ENCODE measurements at regions not wholly inside any gene's neighbourhood (a gene's known extent, or its start where the extent isn't known, plus 50 kb on each side); places are given as distances from the start of the nearest gene placed in this dataset.
A peak's percentile ranks its signal among the peaks of the same experiment; 100 is the strongest.

DNA sequence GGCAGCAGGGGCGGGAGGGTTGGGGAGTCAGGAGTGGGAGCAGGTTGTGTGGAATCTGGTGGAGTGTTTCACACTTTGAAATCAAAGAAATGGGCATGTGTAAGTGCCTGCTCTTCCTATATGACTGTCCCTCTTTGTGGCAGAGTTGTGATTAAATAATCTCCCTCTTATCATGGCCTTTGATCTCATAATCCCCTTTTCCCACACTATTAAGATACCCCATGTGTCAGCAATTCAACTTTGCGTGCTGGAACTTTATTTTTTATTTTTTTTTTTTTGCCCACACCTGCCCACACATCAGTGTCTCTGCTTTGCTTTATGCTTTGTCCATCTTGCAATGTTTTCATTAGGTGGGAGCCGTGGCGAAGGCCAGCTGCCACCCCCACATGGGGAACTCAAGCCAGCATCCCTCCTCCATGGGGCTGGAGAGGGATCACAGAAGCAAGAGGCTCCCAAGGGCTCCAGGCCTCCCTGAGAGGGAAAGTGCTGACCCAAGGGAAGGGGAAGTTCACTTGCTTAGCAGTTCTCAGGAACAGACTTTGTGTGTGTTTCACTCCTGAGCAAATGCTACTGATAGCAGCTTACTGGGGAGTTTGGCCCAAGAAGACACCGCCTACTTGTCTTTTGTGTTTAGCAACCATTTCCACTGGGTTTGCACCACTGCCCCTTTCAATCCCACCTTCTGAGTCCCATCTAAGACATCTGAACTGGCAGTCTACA lies 243.4 kb downstream of the BCL11A start:
- POLR2A ChIA-PET = no interaction called here
- Histone ChIP-seq H3K27me3 (ENCODE audit: control insufficient read depth in 2 of 2, insufficient read depth in 2 of 2, low read length in 2 of 2) (no peaks in the 10 kb centered on the region), H3K27ac (ENCODE audit: low read depth, low read length) (no peak overlapping the region), H3K9me3 (ENCODE audit: control insufficient read depth in 2 of 3, low read length in 3 of 3) (no peaks in the 10 kb centered on the region), H3K36me3 (ENCODE audit: control insufficient read depth in 2 of 3, insufficient read depth in 3 of 3, low read length in 3 of 3) (no peaks in the 10 kb centered on the region), H3K4me1 (ENCODE audit: control insufficient read depth in 2 of 2, insufficient read depth in 2 of 2, low read length in 2 of 2) (no peaks in the 10 kb centered on the region), H3K4me3 (ENCODE audit: low read length) (no peak overlapping the region)
- intact Hi-C loops (cut with micrococcal nuclease) = no loop called here
- no peak overlapping the region for H3K27ac Mint-ChIP-seq
- no peaks in the 10 kb centered on the region for H3K36me3 Mint-ChIP-seq
- H3K9me3 Mint-ChIP-seq = no peaks in the 10 kb centered on the region
- CTCF ChIA-PET = no interaction called here
- DNase-seq (no peak), ATAC-seq (no peak)
- H3K4me1 Mint-ChIP-seq = peaks cover 0 to 34% (median 0%) of the 10 kb centered on the region in 7 donors
- no peak overlapping the region for H3K4me3 Mint-ChIP-seq
- H3K27me3 Mint-ChIP-seq = peaks cover 0 to 18% (median 5%) of the 10 kb centered on the region in 5 donors

GRCh38 chr2:60309336-60309735 lies 244.1 kb downstream of the BCL11A start:
- no peaks in the 10 kb centered on the region for H3K9me3 Mint-ChIP-seq
- ATAC-seq = no peak

DNA sequence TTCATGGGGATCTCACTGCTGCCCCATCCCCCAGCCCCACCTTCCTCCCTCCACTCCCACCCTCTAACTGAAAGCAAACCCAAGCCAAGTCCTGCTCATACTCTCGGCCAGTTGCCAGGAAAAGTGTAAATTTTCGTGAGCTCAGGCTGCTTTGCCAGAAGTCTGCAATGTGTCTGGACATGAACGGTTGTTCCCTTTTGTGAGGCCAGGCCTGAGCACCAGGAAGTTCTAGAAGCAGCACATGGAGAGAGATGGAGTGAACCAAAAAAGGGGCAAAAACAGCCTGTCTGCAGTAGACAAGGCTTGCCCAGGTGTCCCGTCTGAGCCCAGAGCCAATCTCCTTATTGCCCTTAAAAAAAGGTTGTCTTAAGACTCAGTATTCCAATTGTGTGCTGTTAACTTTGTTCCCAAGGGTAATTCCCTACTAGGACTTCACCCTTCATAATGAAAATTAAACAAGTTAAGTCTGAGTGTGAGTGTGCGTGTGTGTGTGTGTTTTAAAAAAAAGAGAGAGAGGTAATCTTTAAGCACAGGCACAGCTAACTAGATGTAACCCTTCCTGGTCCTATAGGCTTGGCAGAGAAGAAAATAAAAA lies 247.1 kb downstream of the BCL11A start:
- Histone ChIP-seq H3K27ac (ENCODE audit: low read depth, low read length) (no peak overlapping the region), H3K4me1 (ENCODE audit: control insufficient read depth in 2 of 2, insufficient read depth in 2 of 2, low read length in 2 of 2) (no peaks in the 10 kb centered on the region), H3K36me3 (ENCODE audit: control insufficient read depth in 2 of 3, insufficient read depth in 3 of 3, low read length in 3 of 3) (no peaks in the 10 kb centered on the region), H3K27me3 (ENCODE audit: control insufficient read depth in 2 of 2, insufficient read depth in 2 of 2, low read length in 2 of 2) (no peaks in the 10 kb centered on the region), H3K9me3 (ENCODE audit: control insufficient read depth in 2 of 3, low read length in 3 of 3) (no peaks in the 10 kb centered on the region), H3K4me3 (ENCODE audit: low read length) (no peak overlapping the region)
- ATAC-seq (no peak), DNase-seq (no peak)
- H3K27me3 Mint-ChIP-seq = peaks cover 0 to 18% (median 5%) of the 10 kb centered on the region in 5 donors
- no peaks in the 10 kb centered on the region for H3K36me3 Mint-ChIP-seq
- H3K27ac Mint-ChIP-seq = no peak overlapping the region
- intact Hi-C loops (cut with micrococcal nuclease) = no loop called here
- peaks cover 0 to 11% (median 0%) of the 10 kb centered on the region in 7 donors for H3K4me1 Mint-ChIP-seq
- no peaks in the 10 kb centered on the region for H3K9me3 Mint-ChIP-seq
- no peak overlapping the region for H3K4me3 Mint-ChIP-seq
- ChIA-PET POLR2A (no interaction called here), CTCF (no interaction called here)

More at GRCh38 chr2:60309336-60309735, 244.1 kb downstream of the BCL11A start:
- no peak overlapping the region for H3K27ac Mint-ChIP-seq
- H3K4me1 Mint-ChIP-seq = peaks cover 0 to 30% (median 0%) of the 10 kb centered on the region in 7 donors
- no peaks in the 10 kb centered on the region for H3K4me1 ChIP-seq (ENCODE audit: control insufficient read depth in 2 of 2, insufficient read depth in 2 of 2, low read length in 2 of 2)
- no peaks in the 10 kb centered on the region for H3K36me3 ChIP-seq (ENCODE audit: control insufficient read depth in 2 of 3, insufficient read depth in 3 of 3, low read length in 3 of 3)
- H3K4me3 Mint-ChIP-seq = no peak overlapping the region
- H3K9me3 ChIP-seq (ENCODE audit: control insufficient read depth in 2 of 3, low read length in 3 of 3) = no peaks in the 10 kb centered on the region
- POLR2A ChIA-PET = no interaction called here
- intact Hi-C loops (cut with micrococcal nuclease) = no loop called here
- H3K27ac ChIP-seq (ENCODE audit: low read depth, low read length) = no peak overlapping the region
- H3K36me3 Mint-ChIP-seq = no peaks in the 10 kb centered on the region
- CTCF ChIA-PET = no interaction called here
- no peaks in the 10 kb centered on the region for H3K27me3 ChIP-seq (ENCODE audit: control insufficient read depth in 2 of 2, insufficient read depth in 2 of 2, low read length in 2 of 2)
- H3K27me3 Mint-ChIP-seq = peaks cover 0 to 18% (median 5%) of the 10 kb centered on the region in 5 donors
- no peak for DNase-seq
- H3K4me3 ChIP-seq (ENCODE audit: low read length) = no peak overlapping the region

DNA sequence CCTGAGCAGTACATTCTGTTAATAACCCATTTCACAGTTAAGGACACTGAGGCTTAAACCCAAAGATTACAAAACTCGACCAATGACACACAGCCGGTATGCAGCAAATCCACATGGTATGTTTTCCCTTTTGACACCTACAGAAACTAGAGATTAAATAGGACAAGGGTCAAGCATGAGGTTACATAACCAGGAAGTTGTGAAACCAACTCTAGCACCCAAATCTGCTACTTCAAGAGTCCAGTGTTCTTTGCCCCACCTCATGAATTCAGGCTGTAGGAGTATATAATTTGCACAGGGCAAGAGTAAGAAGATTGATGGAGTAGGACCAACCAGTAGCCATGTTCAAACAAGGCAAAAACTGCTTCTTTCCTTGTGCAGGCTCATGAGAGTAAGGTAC lies 249.8 kb downstream of the BCL11A start:
- H3K4me1 ChIP-seq (ENCODE audit: control insufficient read depth in 2 of 2, insufficient read depth in 2 of 2, low read length in 2 of 2) = no peaks in the 10 kb centered on the region
- H3K36me3 ChIP-seq (ENCODE audit: control insufficient read depth in 2 of 3, insufficient read depth in 3 of 3, low read length in 3 of 3) = no peaks in the 10 kb centered on the region
- Mint-ChIP-seq H3K27me3 (peaks cover 0 to 13% (median 5%) of the 10 kb centered on the region in 5 donors), H3K27ac (no peak overlapping the region), H3K4me3 (no peak overlapping the region), H3K4me1 (peaks cover 0 to 5% (median 0%) of the 10 kb centered on the region in 7 donors), H3K36me3 (no peaks in the 10 kb centered on the region), H3K9me3 (no peaks in the 10 kb centered on the region)
- H3K4me3 ChIP-seq (ENCODE audit: low read length) = no peak overlapping the region
- H3K27ac ChIP-seq (ENCODE audit: low read depth, low read length) = no peak overlapping the region
- DNase-seq = no peak
- ATAC-seq = no peak
- intact Hi-C loops (cut with micrococcal nuclease) = no loop called here
- no peaks in the 10 kb centered on the region for H3K27me3 ChIP-seq (ENCODE audit: control insufficient read depth in 2 of 2, insufficient read depth in 2 of 2, low read length in 2 of 2)
- no peaks in the 10 kb centered on the region for H3K9me3 ChIP-seq (ENCODE audit: control insufficient read depth in 2 of 3, low read length in 3 of 3)
- ChIA-PET POLR2A (no interaction called here), CTCF (no interaction called here)

- peaks cover 0 to 5% (median 0%) of the 10 kb centered on the region in 7 donors for H3K4me1 Mint-ChIP-seq
- DNase-seq (no peak), ATAC-seq (no peak)
- ChIA-PET CTCF (no interaction called here), POLR2A (no interaction called here)
- Histone ChIP-seq H3K4me3 (ENCODE audit: low read length) (no peak overlapping the region), H3K36me3 (ENCODE audit: control insufficient read depth in 2 of 3, insufficient read depth in 3 of 3, low read length in 3 of 3) (no peaks in the 10 kb centered on the region), H3K9me3 (ENCODE audit: control insufficient read depth in 2 of 3, low read length in 3 of 3) (no peaks in the 10 kb centered on the region), H3K4me1 (ENCODE audit: control insufficient read depth in 2 of 2, insufficient read depth in 2 of 2, low read length in 2 of 2) (no peaks in the 10 kb centered on the region), H3K27ac (ENCODE audit: low read depth, low read length) (no peak overlapping the region), H3K27me3 (ENCODE audit: control insufficient read depth in 2 of 2, insufficient read depth in 2 of 2, low read length in 2 of 2) (no peaks in the 10 kb centered on the region)
- peaks cover 0 to 8% (median under 1%) of the 10 kb centered on the region in 5 donors for H3K27me3 Mint-ChIP-seq
- H3K4me3 Mint-ChIP-seq = no peak overlapping the region
- no peaks in the 10 kb centered on the region for H3K9me3 Mint-ChIP-seq
- peak overlapping the region in 1 of 9 donors; percentile 20 for H3K27ac Mint-ChIP-seq
- intact Hi-C loops (cut with micrococcal nuclease) = no loop called here
- no peaks in the 10 kb centered on the region for H3K36me3 Mint-ChIP-seq
Observed at GRCh38 chr2:60302377-60303126, 250.9 kb downstream of the BCL11A start.

DNA sequence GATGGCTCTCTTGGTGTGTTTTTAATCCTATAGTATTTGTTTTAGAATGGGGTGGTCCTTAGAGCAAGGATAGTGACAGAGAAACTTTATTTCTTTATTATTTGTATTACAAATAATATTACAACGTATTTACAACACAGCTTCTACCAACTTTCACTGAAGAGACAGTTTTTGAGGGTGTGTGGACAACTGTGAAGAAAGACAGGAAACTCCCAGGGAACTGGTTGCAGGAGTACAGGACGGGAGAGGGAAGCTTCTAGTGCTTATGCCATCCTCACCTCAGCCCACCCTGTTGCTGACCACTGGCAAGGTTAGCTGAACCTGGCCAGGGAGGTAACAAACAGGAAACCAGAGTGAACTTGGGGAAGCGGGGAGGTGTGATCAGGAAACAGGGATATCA lies 251.7 kb downstream of the BCL11A start:
- CTCF ChIA-PET = no interaction called here
- no peaks in the 10 kb centered on the region for H3K36me3 Mint-ChIP-seq
- H3K9me3 Mint-ChIP-seq = no peaks in the 10 kb centered on the region
- H3K27ac Mint-ChIP-seq = no peak overlapping the region
- peaks cover 0 to 5% (median 0%) of the 10 kb centered on the region in 7 donors for H3K4me1 Mint-ChIP-seq
- POLR2A ChIA-PET = no interaction called here
- Histone ChIP-seq H3K27ac (ENCODE audit: low read depth, low read length) (no peak overlapping the region), H3K4me1 (ENCODE audit: control insufficient read depth in 2 of 2, insufficient read depth in 2 of 2, low read length in 2 of 2) (no peaks in the 10 kb centered on the region), H3K36me3 (ENCODE audit: control insufficient read depth in 2 of 3, insufficient read depth in 3 of 3, low read length in 3 of 3) (no peaks in the 10 kb centered on the region), H3K4me3 (ENCODE audit: low read length) (no peak overlapping the region), H3K27me3 (ENCODE audit: control insufficient read depth in 2 of 2, insufficient read depth in 2 of 2, low read length in 2 of 2) (no peaks in the 10 kb centered on the region), H3K9me3 (ENCODE audit: control insufficient read depth in 2 of 3, low read length in 3 of 3) (no peaks in the 10 kb centered on the region)
- intact Hi-C loops (cut with micrococcal nuclease) = no loop called here
- peaks cover 0 to 4% (median 0%) of the 10 kb centered on the region in 5 donors for H3K27me3 Mint-ChIP-seq
- no peak for ATAC-seq
- no peak for DNase-seq
- H3K4me3 Mint-ChIP-seq = no peak overlapping the region

Measured in naive thymus-derived CD4-positive, alpha-beta T cell (primary cell).